Neural crest cell (in vitro differentiated cells): ENCODE measurements at regions not wholly inside any gene's neighbourhood (a gene's known extent, or its start where the extent isn't known, plus 50 kb on each side); places are given as distances from the start of the nearest gene placed in this dataset.

Experiments
- DNase-seq: peaks from one replicate; pipeline ENCODE4 v3.0.0; 2021; ENCODE audit warnings: low read depth, mixed read lengths, low spot score
- H3K27ac Mint-ChIP-seq: one replicate; pipeline ENCODE4 v1.8.0; 2021; ENCODE audit warnings: mild to moderate bottlenecking, mixed read lengths; ENCODE audit not compliant: unreplicated experiment
- H3K27me3 Mint-ChIP-seq: 2 replicates; pipeline ENCODE4 v1.8.0; 2021; ENCODE audit warnings: low read depth, mild to moderate bottlenecking, mixed read lengths
- H3K36me3 Mint-ChIP-seq: 2 replicates; pipeline ENCODE4 v1.8.0; 2021; ENCODE audit warnings: low read depth, mild to moderate bottlenecking, mixed read lengths
- H3K4me1 Mint-ChIP-seq: 2 replicates; pipeline ENCODE4 v1.8.0; 2021; ENCODE audit warnings: mixed read lengths
- H3K4me3 Mint-ChIP-seq: one replicate; pipeline ENCODE4 v1.8.0; 2021; ENCODE audit warnings: mild to moderate bottlenecking, mixed read lengths
- H3K9me3 Mint-ChIP-seq: 2 replicates; pipeline ENCODE4 v1.8.0; 2021; ENCODE audit warnings: mixed read lengths
- CTCF ChIP-seq: fragments of 200-600 bp; sonication (generic); conservative IDR thresholded peaks from 2 replicates; pipeline ENCODE4 v1.5.0; 2021; ENCODE audit warnings: antibody characterized with exemption, mild to moderate bottlenecking

- DNase-seq, result no peak
- H3K36me3 Mint-ChIP-seq, result no peaks in the 10 kb centered on the region
Measured at GRCh38 chr3:22962244-22962643, 240.9 kb upstream of the UBE2E2 start.

DNA sequence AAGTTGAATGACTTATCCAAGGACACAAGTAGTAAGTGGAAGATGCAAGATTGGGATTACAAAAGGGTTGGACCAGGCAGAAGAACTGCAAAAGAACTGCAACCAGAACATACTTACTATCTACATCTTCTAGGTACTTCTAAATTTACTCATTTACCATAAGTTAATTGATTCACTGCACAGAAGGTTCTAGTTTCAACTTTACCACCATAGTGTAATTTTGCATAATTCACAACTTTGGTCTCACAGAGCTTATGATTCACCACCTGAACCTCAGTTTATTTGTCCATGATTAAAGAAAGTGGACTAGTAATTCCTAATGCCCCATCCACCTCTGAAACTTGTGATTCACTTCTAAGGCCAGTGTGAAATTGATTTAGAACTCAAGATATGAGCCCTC is 236.8 kb upstream of the UBE2E2 start:
- no peaks in the 10 kb centered on the region for H3K36me3 Mint-ChIP-seq
- TF ChIP-seq CTCF, result no peak
- no peaks in the 10 kb centered on the region for H3K4me1 Mint-ChIP-seq
- H3K9me3 Mint-ChIP-seq, result no peaks in the 10 kb centered on the region
- H3K27ac Mint-ChIP-seq, result no peak overlapping the region
- DNase-seq, result no peak
- peaks cover 12% of the 10 kb centered on the region for H3K27me3 Mint-ChIP-seq
- H3K4me3 Mint-ChIP-seq, result no peak overlapping the region

More at GRCh38 chr3:22962244-22962643, 240.9 kb upstream of the UBE2E2 start:
- Mint-ChIP-seq H3K4me3 (no peak overlapping the region), H3K27ac (no peak overlapping the region), H3K27me3 (peaks cover 13% of the 10 kb centered on the region), H3K4me1 (peaks cover 8% of the 10 kb centered on the region), H3K9me3 (no peaks in the 10 kb centered on the region)
- no peak for TF ChIP-seq CTCF

DNA sequence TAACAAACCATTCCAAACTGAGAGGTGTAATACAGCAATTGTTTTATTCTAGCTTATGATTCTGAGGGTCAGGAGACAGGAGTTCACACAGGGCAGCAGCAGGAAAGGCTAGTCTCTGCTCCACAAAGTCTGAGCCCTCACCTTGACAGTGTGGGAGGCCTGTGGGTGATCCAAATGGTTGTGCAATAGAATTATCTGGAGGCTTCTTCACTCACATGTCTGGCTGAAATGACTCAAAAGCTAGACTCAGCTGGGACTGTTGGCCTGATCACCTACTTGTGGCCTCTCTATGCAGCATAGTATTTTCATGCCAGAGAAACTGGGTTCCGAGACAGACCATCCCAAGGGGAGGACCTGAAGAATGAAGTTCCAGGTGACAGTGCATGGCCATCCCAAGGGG is 233.9 kb upstream of the UBE2E2 start:
- H3K27me3 Mint-ChIP-seq, result peaks cover 6% of the 10 kb centered on the region
- H3K4me3 Mint-ChIP-seq, result no peak overlapping the region
- no peak overlapping the region for H3K27ac Mint-ChIP-seq
- TF ChIP-seq CTCF, result no peak
- DNase-seq, result no peak
- H3K36me3 Mint-ChIP-seq, result no peaks in the 10 kb centered on the region
- H3K9me3 Mint-ChIP-seq, result no peaks in the 10 kb centered on the region
- H3K4me1 Mint-ChIP-seq, result no peaks in the 10 kb centered on the region

DNA sequence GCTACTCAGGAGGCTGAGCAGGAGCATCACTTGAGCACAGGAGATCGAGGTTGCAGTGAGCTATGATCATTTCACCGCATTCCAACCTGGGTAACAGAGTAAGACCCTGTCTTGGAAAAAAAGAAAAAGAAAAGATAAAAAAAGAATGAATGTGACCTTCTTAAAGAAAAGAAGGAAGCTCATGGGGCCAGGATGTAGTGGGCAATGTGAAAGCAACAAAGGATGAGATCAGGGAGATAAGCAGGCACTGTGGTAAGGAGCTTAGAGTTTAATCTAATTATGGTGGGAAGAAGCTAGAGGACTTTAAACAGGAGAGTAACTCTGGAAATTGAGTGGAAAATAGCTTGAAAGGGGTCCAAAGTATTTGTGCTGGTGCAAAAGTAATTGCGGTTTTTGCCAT is 231.6 kb upstream of the UBE2E2 start:
- Mint-ChIP-seq H3K36me3 (no peaks in the 10 kb centered on the region), H3K9me3 (peaks cover 2% of the 10 kb centered on the region), H3K27ac (no peak overlapping the region), H3K4me3 (no peak overlapping the region), H3K27me3 (peaks cover 6% of the 10 kb centered on the region), H3K4me1 (no peaks in the 10 kb centered on the region)
- DNase-seq, result no peak
- TF ChIP-seq CTCF, result no peak

DNA sequence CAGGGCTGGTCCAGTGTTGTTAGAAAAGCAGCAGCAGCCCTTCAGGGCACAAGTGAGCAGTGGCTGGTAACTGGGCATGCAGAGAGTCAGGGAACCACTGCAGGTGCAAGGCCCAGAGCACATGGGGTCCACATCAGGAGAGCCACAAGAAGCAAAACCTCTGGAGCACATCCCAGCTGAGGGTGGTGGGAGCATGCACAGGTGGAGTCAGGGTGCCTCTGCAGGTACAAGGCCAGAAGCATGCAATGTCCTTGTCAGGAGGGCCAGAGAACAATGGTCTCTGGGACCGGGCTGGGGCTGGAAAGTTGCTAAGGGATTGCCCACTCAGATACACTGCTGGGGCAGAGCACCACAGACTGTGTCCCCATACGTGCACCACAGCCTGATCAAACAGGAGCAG is 226.1 kb upstream of the UBE2E2 start:
- no peaks in the 10 kb centered on the region for H3K36me3 Mint-ChIP-seq
- DNase-seq, result no peak
- no peak for TF ChIP-seq CTCF
- H3K27me3 Mint-ChIP-seq, result no peaks in the 10 kb centered on the region
- H3K9me3 Mint-ChIP-seq, result peaks cover 2% of the 10 kb centered on the region
- H3K4me1 Mint-ChIP-seq, result no peaks in the 10 kb centered on the region
- no peak overlapping the region for H3K27ac Mint-ChIP-seq
- H3K4me3 Mint-ChIP-seq, result no peak overlapping the region
